ENCODE measurements at regions not wholly inside any gene's neighbourhood (a gene's known extent, or its start where the extent isn't known, plus 50 kb on each side); places are given as distances from the start of the nearest gene placed in this dataset.
"Not testable (repeated sequence)": the region's sequence is repeated elsewhere in the genome, so short reads cannot be mapped to it uniquely, and the experiment has no call there.

GRCh38 chr2:91477731-91478672 lies 2786.5 kb downstream of the RPIA start:
- no peak overlapping the region; the same call in 1 of the 2 replicates for H3K4me3 ChIP-seq (ENCODE audit: low read depth, low read length)
- TF ChIP-seq CTCF (IDR thresholded peaks at IDR 0.05; ENCODE audit: low read depth, low read length, missing control alignments), result no peak
- DNase-seq (ENCODE audit: low read depth), result no peak

DNA sequence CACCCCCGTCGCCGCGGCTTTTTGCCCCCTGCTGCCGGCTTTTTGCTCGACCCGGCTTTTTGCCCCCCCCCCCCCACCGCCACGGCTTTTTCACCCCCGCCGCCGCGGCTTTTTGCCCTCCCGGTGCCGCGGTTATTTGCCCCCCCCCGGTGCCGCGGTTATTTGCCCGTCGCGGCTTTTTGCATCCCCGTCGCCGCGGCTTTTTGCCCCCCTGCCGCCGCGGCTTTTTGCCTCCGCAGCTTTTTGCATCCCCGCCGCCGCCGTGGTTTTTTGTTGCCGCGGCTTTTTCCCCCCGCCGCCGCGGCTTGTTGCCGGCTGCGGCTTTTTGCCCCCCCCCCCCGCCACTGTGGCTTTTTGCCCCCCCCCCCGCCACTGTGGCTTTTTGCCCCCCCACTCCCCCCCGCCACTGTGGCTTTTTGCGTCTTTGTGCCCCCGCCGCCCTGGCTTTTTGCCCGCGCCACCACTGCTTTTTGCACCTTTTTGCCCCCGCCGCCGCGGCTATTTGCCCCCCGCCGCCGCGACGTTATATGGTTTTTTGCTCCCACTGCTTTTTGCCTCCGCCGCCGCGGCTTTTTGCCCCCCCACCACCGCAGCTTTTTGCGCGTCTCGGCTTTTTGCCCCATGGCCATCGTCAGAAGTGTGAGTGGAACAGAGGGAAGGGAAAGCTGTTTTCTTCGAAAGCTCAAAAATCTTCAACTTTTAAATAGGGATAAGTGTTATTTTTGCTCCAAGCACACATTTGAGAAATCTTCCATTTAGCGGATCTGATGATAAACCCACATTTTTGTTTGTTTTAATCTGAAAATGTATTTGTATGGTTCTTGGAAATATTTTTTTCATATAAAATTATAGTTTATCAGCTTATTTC lies 2787.6 kb downstream of the RPIA start:
- not testable (repeated sequence) for H3K4me3 ChIP-seq (ENCODE audit: low read depth, low read length); DNase-seq (ENCODE audit: low read depth)

DNA sequence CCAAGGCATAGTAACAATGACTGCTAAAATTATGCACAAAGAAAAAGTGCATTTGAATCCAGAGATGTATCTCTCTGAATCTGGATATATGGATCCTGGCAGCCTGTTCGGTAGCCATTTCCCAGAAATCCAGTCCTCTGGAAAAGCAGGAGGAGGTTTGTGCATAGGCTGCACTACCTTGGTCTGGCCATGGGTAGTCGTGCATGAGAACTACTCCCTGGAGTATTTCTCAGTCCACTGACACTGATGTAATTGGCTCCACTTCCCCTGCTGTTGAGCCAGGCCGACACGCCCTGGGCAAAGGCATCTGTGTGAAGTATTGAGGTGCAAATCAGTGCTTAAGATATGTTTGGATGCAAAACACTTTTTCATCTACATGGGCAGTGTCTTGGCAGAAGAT lies 2793.8 kb downstream of the RPIA start:
- not testable (repeated sequence) for DNase-seq (ENCODE audit: low read depth); H3K4me3 ChIP-seq (ENCODE audit: low read depth, low read length)

DNA sequence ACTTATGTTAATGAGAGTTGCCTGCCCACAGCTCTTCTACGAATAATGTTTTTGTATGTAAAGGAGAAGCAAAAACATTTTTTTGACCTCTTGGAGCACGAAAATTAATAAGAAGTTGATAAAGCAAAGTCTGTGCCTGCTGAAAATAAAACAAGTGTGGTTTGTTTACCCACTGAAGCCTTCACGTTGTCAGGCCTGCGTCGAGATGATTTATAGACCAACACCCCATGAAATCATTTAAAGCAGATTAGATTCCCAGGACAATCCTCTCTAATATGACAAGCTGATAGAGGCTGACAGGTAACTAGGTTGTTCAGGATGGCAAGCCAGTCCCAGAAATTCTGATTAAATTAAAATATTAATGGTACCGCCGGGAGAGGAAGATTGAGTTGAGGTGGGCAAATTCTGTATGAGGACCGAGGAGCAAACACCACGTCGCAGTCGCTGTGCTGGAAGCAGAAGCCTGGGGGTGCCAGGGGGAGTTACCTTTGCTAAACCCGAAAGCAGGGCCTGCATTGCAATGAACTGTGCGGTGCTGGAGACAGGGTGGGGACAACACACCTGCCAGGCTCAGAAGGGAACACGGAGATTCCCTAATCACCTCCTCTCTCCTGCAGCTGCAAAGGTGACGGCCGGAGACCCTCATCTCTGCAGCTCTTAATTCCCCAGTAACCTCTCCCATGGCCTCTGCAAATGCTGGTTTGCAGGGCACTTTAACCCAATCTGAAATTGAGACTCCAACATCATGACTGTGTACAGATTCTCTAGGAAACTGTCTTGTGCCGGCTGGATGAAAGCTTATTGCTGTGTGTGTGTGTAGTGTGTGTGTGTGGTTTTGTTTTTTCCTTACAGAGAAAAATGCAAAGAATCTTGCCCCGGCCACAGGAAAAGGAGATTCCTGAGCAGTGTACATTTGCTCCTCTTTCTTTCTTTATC lies 2805.9 kb downstream of the RPIA start:
- DNase-seq (ENCODE audit: low read depth), result not testable (repeated sequence)

DNA sequence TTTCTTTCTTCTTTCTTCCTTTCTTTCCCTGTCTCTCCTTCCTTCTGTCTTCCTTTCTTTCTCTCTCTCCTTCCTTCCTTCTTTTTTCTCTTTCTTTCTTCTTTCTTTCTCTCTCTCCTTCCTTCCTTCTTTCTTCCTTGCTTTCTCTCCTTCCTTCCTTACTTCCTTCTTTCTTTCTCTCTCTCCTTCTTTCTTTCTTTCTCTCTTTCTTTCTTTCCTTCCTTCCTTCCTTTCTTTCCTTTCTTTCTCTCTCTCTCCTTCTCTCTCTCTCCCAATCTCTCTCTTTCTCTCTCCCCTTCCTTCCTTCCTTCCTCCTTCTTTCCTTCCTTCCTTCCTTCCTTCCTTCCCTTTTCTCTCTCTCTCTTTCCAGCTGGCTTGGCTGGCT lies 2806.6 kb downstream of the RPIA start:
- not testable (repeated sequence) for H3K4me3 ChIP-seq (ENCODE audit: low read depth, low read length); DNase-seq (ENCODE audit: low read depth)

More for the DNA sequence above, 2805.9 kb downstream of the RPIA start:
- not testable (repeated sequence) for H3K4me3 ChIP-seq (ENCODE audit: low read depth, low read length)

DNA sequence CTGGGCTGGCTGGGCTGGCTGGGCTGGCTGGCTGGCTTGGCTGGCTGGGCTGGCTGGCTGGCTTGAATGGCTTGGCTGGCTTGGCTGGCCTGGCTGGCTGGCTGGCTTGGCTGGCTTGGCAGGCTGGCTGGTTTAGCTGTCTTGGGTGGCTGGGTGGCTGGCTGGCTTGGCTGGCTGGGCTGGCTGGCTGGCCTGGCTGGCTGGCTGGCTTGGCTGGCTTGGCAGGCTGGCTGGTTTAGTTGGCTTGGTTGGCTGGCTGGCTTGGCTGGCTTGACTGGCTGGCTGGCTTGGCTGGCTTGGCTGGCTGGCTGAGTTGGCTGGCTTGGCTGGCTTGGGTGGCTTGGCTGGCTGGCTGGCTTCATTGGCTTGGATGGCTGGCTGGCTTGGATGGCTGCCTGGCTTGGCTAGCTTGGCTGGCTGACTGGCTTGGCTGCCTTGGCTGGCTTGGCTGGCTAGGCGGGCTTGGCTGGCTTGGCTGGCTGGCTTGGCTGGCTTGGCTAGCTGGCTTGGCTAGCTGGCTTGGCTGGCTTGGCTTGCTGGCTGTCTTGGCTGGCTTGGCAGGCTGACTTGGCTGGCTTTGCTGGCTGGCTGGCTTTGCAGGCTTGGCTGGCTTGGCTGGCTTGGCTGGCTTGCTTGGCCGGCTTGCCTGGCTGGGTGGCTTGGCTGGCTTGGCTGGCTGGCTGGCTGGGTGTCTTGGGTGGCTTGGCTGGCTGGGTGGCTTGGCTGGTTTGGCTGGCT lies 2807.2 kb downstream of the RPIA start:
- DNase-seq (ENCODE audit: low read depth); H3K4me3 ChIP-seq (ENCODE audit: low read depth, low read length): not testable (repeated sequence)

DNA sequence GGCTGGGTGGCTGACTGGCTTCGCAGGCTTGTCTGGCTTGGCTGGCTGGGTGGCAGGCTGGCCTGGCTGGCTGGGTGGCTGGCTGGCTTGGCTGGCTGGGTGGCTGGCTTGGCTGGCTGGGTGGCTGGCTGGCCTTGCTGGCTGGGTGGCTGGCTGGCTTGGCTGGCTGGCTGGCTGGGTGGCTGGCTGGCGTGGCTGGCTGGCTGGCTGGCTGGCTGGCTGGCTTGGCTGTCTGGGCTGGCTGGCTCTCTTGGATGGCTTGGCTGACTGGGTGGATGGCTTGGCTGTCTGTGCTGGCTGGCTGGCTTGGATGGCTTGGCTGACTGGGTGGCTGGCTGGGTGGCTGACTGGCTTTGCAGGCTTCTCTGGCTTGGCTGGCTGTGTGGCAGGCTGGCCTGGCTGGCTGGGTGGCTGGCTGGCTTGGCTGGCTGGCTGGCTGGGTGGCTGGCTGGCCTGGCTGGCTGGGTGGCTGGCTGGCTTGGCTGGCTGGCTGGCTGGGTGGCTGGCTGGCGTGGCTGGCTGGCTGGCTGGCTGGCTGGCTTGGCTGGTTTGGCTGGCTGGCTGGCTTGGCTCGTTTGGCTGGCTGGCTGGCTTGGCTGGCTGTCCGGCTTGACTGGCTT lies 2808.1 kb downstream of the RPIA start:
- H3K4me3 ChIP-seq (ENCODE audit: low read depth, low read length); DNase-seq (ENCODE audit: low read depth): not testable (repeated sequence)

DNA sequence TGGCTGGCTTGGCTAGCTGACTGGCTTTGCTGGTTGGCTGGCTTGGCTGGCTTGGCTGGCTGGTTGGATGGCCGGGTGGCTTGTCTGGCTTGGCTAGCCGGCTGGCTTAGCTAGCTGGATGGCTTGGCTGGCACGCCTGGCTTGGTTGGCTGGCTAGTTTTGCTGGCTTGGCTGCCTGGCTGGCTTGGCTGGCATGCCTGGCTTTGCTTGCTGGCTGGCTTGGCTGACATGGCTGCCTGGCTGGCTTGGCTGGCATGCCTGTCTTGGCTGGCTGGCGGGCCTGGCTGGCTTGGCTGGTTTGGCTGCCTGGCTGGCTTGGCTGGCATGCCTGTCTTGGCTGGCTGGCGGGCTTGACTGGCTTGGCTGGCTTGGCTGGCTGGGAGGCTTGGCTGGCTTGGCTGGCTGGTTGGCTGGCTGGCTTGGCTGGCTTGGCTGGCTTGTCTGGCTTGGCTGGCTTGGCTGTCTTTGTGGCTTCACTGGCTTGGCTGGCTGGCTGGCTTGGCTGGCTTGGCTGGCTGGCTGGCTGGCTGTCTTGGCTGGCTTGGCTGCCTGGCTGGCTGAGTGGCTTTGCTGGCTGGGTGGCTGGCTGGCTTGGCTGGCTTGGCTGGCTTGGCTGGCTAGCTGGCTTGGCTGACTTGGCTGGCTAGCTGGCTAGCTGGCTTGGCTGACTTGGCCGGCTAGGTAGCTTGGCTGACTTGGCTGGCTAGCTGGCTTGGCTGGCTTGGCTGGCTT lies 2808.9 kb downstream of the RPIA start:
- not testable (repeated sequence) for DNase-seq (ENCODE audit: low read depth); H3K4me3 ChIP-seq (ENCODE audit: low read depth, low read length)

DNA sequence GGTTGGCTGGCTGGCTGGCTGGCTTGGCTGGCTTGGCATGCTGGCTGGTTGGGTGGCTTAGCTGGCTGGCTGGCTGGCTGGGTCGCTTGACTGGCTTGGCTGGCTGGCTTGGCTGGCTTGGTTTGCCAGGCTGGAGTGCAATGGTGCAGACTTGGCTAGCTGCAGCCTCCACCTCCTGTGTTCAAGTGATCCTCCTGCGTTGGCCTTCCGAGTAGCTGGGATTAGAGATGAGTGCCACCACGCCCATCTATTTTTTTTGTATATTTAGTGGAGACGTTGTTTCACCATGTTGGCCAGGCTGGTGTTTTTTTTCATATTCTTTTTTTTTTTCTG lies 2809.5 kb downstream of the RPIA start:
- not testable (repeated sequence) for DNase-seq (ENCODE audit: low read depth); H3K4me3 ChIP-seq (ENCODE audit: low read depth, low read length)

DNA sequence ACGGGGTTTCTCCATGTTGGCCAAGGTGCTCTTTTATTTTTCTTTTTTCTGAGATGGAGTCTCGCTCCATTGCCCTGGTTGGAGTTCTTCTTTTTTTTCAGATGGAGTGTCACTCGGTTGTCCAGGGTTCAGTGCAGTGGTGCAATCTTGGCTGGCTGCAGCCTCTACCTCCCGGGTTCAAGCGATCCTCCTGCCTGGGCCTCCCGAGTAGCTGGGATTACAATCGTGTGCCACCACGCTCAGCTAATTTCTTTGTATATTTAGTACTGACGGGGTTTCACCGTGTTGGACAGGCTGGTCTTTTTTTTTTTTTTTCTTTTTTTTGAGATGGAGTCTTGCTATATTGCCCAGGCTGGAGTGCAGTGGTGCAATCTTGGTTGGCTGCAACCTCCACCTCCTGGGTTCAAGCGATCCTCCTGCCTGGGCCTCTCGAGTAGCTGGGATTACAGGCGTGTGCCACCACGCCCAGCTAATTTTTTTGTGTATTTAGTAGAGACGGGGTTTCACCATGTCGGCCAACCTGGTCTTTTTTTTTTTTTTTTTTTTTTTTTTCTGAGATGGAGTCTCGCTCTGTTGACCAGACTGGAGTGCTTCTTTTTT lies 2810.1 kb downstream of the RPIA start:
- DNase-seq (ENCODE audit: low read depth); H3K4me3 ChIP-seq (ENCODE audit: low read depth, low read length): not testable (repeated sequence)

- H3K4me3 ChIP-seq (ENCODE audit: low read depth, low read length); DNase-seq (ENCODE audit: low read depth): not testable (repeated sequence)
These were observed 2812.1 kb downstream of the RPIA start for GRCh38 chr2:91503572-91503958.

- H3K4me3 ChIP-seq (ENCODE audit: low read depth, low read length); DNase-seq (ENCODE audit: low read depth): not testable (repeated sequence)
These were observed 2812.7 kb downstream of the RPIA start for GRCh38 chr2:91503959-91504741.

GRCh38 chr2:91508816-91509215 lies 2817.3 kb downstream of the RPIA start:
- not testable (repeated sequence) for H3K4me3 ChIP-seq (ENCODE audit: low read depth, low read length); DNase-seq (ENCODE audit: low read depth)

- not testable (repeated sequence) for DNase-seq (ENCODE audit: low read depth); H3K4me3 ChIP-seq (ENCODE audit: low read depth, low read length)
These were observed 2817.8 kb downstream of the RPIA start for GRCh38 chr2:91509276-91509675.

DNA sequence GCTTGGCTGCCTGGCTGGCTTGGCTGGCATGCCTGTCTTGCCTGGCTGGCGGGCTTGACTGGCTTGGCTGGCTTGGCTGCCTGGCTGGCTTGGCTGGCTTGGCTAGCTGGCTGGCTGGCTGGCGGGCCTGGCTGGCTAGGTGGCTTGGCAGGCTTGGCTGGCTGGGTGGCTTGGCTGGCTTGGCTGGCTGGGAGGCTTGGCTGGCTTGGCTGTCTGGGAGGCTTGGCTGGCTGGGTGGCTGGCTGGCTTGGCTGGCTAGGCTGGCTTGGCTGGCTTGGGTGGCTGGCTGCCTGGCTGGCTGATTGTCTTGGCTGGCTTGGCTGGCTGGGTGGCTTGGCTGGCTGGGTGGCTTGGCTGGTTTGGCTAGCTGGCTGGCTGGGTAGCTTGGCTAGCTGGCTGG lies 2819.7 kb downstream of the RPIA start:
- not testable (repeated sequence) for H3K4me3 ChIP-seq (ENCODE audit: low read depth, low read length); DNase-seq (ENCODE audit: low read depth)

Measured in GM12864 (cell line).